Sigmoid colon (tissue), 6 donors: ENCODE measurements at regions not wholly inside any gene's neighbourhood (a gene's known extent, or its start where the extent isn't known, plus 50 kb on each side); places are given as distances from the start of the nearest gene placed in this dataset.

ENCODE experiments used
- DNase-seq: peaks from one replicate; pipeline ENCODE4 v3.0.0-alpha.2; 2019
- H3K27ac ChIP-seq, 4 donors: fragments of 200-600 bp; sonication (generic); one replicate each; pipeline ENCODE4 v1.5.1; 2016 to 2019; ENCODE audit warnings: mild to moderate bottlenecking in 1 of 4
- H3K27me3 ChIP-seq, 3 donors: fragments of 200-600 bp; sonication (generic); one replicate each; pipeline ENCODE4 v1.5.1; 2019; ENCODE audit warnings: mild to moderate bottlenecking in 1 of 3
- H3K36me3 ChIP-seq, 4 donors: fragments of 200-600 bp; sonication (generic); one replicate each; pipeline ENCODE4 v1.5.1; 2016 to 2019
- H3K4me1 ChIP-seq, 4 donors: fragments of 200-600 bp; sonication (generic); one replicate each; pipeline ENCODE4 v1.5.1; 2017 to 2019
- H3K4me3 ChIP-seq, 4 donors: fragments of 200-600 bp; sonication (generic); one replicate each; pipeline ENCODE4 v1.5.1; 2017 to 2019; ENCODE audit warnings: mild to moderate bottlenecking in 2 of 4, moderate library complexity in 1 of 4
- H3K9me3 ChIP-seq, 4 donors: fragments of 200-600 bp in 3 of 4; sonication (generic) in 3 of 4; one replicate each; pipeline versions ENCODE4 v1.5.1 to v1.6.1; 2013 to 2019
- EP300 ChIP-seq, 4 donors: sonication (generic); formaldehyde crosslinking; IDR thresholded peaks; one replicate each; pipeline ENCODE4 v1.6.1; 2017; ENCODE audit warnings: antibody characterized with exemption in 4 of 4
- POLR2A ChIP-seq, 2 donors: fragments of 450-650 bp; IDR thresholded peaks; one replicate each; pipeline ENCODE4 v1.6.1; 2016; ENCODE audit warnings: antibody characterized with exemption in 2 of 2, mild to moderate bottlenecking in 2 of 2, moderate library complexity in 2 of 2
- POLR2AphosphoS5 ChIP-seq, 4 donors: sonication (generic); formaldehyde crosslinking; IDR thresholded peaks; one replicate each; pipeline ENCODE4 v1.6.1; 2017; ENCODE audit warnings: antibody characterized with exemption in 4 of 4
- WGBS, 2 donors: extraction: QIAGEN DNeasy Blood & Tissue Kit; methylation state at CpG; one replicate each; pipeline ENCODE4 v1.1.7; 2013; 5-methylcytosine and 5-hydroxymethylcytosine counted together
- intact Hi-C: fragments of 100-400 bp; cut with DNase I; formaldehyde crosslinking; loops from one replicate; pipeline ENCODE4 v1.15.1; 2023
- TF ChIP-seq, protein P1 (sequence below), 4 experiments: fragments of 450-650 bp in 3 of 4; fragments of 200-600 bp in 1 of 4; IDR thresholded peaks; one replicate each; pipeline ENCODE4 v1.5.1; 2016 to 2019; ENCODE audit warnings: antibody characterized with exemption in 4 of 4, mild to moderate bottlenecking in 3 of 4, moderate library complexity in 2 of 4
- donor health status: healthy with polysubstance abuse.
- donor health status: healthy.

DNA sequence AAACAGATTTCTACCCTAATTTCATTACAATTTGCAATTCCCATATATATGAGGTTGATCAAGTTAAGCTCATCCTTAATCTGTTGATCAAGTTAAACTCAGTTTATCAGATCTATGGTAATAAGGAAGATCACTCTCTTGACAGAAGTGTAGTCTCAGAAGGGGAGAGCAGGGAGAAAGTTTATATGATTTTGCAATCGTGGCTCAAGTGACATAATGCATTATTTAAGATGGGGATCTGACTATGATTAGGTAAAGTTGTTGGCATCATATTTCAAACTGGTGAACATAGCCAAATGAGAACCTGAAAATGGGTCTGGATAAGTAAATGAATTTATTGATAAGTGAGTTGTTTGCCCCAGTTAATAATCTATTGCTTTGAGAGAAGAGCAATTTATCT is 995.3 kb downstream of the OTOL1 start:
- 31 to 63% methylated on average over 1 of the region's 1 CpG for WGBS, 2 donors
- Histone ChIP-seq H3K9me3 (peaks cover 0 to 3% (median 0%) of the 10 kb centered on the region in 4 donors), H3K36me3 (no peaks in the 10 kb centered on the region), H3K27ac (no peak overlapping the region), H3K4me1 (no peaks in the 10 kb centered on the region), H3K27me3 (no peaks in the 10 kb centered on the region), H3K4me3 (no peak overlapping the region)
- intact Hi-C loops = no loop called here
- no peak for TF ChIP-seq POLR2A (IDR thresholded peaks at IDR 0.05)
- TF ChIP-seq EP300 (IDR thresholded peaks at IDR 0.05) = no peak
- no peak for TF ChIP-seq POLR2AphosphoS5 (IDR thresholded peaks at IDR 0.05)
- TF ChIP-seq, protein P1, sequence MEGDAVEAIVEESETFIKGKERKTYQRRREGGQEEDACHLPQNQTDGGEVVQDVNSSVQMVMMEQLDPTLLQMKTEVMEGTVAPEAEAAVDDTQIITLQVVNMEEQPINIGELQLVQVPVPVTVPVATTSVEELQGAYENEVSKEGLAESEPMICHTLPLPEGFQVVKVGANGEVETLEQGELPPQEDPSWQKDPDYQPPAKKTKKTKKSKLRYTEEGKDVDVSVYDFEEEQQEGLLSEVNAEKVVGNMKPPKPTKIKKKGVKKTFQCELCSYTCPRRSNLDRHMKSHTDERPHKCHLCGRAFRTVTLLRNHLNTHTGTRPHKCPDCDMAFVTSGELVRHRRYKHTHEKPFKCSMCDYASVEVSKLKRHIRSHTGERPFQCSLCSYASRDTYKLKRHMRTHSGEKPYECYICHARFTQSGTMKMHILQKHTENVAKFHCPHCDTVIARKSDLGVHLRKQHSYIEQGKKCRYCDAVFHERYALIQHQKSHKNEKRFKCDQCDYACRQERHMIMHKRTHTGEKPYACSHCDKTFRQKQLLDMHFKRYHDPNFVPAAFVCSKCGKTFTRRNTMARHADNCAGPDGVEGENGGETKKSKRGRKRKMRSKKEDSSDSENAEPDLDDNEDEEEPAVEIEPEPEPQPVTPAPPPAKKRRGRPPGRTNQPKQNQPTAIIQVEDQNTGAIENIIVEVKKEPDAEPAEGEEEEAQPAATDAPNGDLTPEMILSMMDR (IDR thresholded peaks at IDR 0.05) = no peak
- DNase-seq = no peak

DNA sequence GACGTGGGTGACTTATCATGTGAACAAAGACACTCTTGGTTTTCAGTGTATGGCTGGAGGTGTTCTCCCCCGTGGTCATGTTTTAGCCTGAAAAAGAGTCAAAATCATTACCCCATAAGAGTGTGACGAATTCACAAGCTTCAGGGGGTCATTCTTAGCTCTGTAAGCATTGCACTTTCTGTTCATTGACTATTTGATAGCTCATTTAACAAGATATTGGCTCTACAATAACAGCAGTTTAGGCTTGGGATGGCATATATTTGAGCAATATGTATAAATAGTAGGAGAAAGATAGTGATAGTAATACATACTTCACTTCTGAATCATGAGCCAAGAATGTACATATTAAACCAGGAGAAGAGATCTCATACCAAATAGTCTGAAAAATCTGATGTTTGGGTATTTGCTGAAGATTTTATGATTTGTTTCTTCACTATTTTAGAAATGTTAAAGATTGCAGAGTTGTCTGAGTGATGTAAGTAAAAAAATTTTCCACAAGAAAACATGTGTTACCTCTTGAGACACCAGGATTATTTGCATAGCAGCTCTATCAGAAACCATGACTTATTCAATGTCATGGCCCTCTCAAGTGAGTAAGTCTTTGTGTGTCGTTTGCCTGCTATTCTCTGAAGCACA is 996.0 kb downstream of the OTOL1 start:
- no peak for DNase-seq
- intact Hi-C loops = no loop called here
- WGBS, 2 donors = 34 to 59% methylated on average over 4 of the region's 4 CpGs

DNA sequence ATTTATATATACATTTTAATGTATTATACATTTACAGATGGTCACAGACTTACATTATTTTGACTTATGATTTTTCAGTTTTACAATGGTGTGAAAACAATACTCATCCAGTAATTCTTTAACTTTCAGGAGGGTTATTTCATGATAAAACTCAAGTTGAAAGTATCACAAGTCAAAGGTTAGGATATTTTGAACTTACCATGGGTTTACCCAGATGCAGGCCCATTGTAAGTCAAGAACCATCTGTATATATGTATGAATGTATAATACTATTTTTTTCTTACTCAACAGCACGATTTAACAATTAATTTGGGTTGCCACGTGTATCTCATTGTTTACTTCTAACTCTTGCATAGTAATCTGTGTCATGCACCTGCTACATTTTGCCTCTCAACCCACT is 1002.0 kb downstream of the OTOL1 start:
- Histone ChIP-seq H3K9me3 (peaks cover 0 to 3% (median under 1%) of the 10 kb centered on the region in 4 donors), H3K4me1 (no peaks in the 10 kb centered on the region), H3K27me3 (no peaks in the 10 kb centered on the region), H3K4me3 (no peak overlapping the region), H3K36me3 (no peaks in the 10 kb centered on the region), H3K27ac (no peak overlapping the region)
- DNase-seq = no peak
- intact Hi-C loops = no loop called here
- no peak for TF ChIP-seq EP300 (IDR thresholded peaks at IDR 0.05)
- TF ChIP-seq, protein P1 (IDR thresholded peaks at IDR 0.05) = no peak
- TF ChIP-seq POLR2AphosphoS5 (IDR thresholded peaks at IDR 0.05) = no peak
- TF ChIP-seq POLR2A (IDR thresholded peaks at IDR 0.05) = no peak
- 34 to 61% methylated on average over 2 of the region's 2 CpGs for WGBS, 2 donors

More for the DNA sequence above, 996.0 kb downstream of the OTOL1 start:
- Histone ChIP-seq H3K36me3 (no peaks in the 10 kb centered on the region), H3K27ac (no peak overlapping the region), H3K4me1 (no peaks in the 10 kb centered on the region), H3K4me3 (no peak overlapping the region), H3K9me3 (peaks cover 0 to 3% (median 0%) of the 10 kb centered on the region in 4 donors), H3K27me3 (no peaks in the 10 kb centered on the region)
- TF ChIP-seq EP300 (IDR thresholded peaks at IDR 0.05) (no peak), POLR2AphosphoS5 (IDR thresholded peaks at IDR 0.05) (no peak), POLR2A (IDR thresholded peaks at IDR 0.05) (no peak)
- TF ChIP-seq, protein P1 (IDR thresholded peaks at IDR 0.05) = no peak

DNA sequence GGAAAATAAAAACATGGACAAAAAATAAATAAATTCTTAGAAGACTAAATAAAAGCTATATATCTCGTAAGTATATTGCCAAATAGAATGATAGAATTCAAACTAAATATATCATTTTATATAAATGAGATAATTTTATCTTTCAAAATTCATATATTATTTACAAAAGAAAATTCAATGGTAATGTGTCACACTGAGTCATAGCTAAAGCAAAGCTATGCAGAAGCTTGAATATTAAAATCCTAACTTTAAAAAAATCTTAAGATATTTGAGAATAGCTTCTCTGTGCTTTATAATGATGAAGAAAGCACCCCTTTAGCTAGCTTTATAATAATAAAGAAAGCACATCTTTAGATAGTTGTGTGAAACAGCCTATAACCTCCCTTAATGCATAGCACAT is 1010.8 kb downstream of the OTOL1 start:
- H3K36me3 ChIP-seq = no peaks in the 10 kb centered on the region
- intact Hi-C loops = no loop called here
- WGBS, 2 donors = 69 to 86% methylated on average over 1 of the region's 1 CpG
- no peak overlapping the region for H3K4me3 ChIP-seq
- no peaks in the 10 kb centered on the region for H3K4me1 ChIP-seq
- no peak for DNase-seq
- no peaks in the 10 kb centered on the region for H3K27me3 ChIP-seq
- TF ChIP-seq, protein P1 (IDR thresholded peaks at IDR 0.05) = no peak
- no peak for TF ChIP-seq EP300 (IDR thresholded peaks at IDR 0.05)
- TF ChIP-seq POLR2A (IDR thresholded peaks at IDR 0.05) = no peak
- TF ChIP-seq POLR2AphosphoS5 (IDR thresholded peaks at IDR 0.05) = no peak
- no peak overlapping the region for H3K27ac ChIP-seq
- peaks cover 0 to 3% (median 0%) of the 10 kb centered on the region in 4 donors for H3K9me3 ChIP-seq

DNA sequence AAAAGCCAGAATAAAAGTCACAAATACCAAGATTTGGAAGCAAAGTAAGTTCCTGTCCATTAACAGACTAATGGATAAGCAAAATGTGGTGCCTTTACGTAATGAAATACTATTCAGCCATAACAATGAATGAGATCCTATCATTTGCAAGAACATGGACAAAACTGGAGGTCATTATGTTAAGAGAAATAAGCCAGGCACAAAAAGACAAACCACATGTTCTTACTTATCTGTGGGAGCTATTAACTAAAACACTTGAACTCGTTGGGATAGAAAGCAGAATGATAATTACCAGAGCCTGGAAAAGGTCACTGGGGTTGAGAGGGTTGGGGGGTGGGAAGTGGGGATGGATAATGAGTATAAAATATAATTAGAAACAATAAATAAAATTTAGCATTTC is 1015.9 kb downstream of the OTOL1 start:
- 63 to 69% methylated on average over 2 of the region's 2 CpGs for WGBS, 2 donors
- Histone ChIP-seq H3K4me3 (no peak overlapping the region), H3K4me1 (no peaks in the 10 kb centered on the region), H3K9me3 (no peaks in the 10 kb centered on the region), H3K27ac (no peak overlapping the region), H3K36me3 (no peaks in the 10 kb centered on the region), H3K27me3 (no peaks in the 10 kb centered on the region)
- DNase-seq = no peak
- intact Hi-C loops = no loop called here
- TF ChIP-seq POLR2AphosphoS5 (IDR thresholded peaks at IDR 0.05) (no peak), POLR2A (IDR thresholded peaks at IDR 0.05) (no peak), EP300 (IDR thresholded peaks at IDR 0.05) (no peak)
- TF ChIP-seq, protein P1 (IDR thresholded peaks at IDR 0.05) = no peak
